Mesendoderm (in vitro differentiated cells): ENCODE measurements at regions not wholly inside any gene's neighbourhood (a gene's known extent, or its start where the extent isn't known, plus 50 kb on each side); places are given as distances from the start of the nearest gene placed in this dataset.
"Not testable (repeated sequence)": the region's sequence is repeated elsewhere in the genome, so short reads cannot be mapped to it uniquely, and the experiment has no call there.

Experiments used
- DNase-seq: peaks from one replicate; pipeline ENCODE4 v3.0.0; 2013
- H2AK5ac ChIP-seq: 2 replicates; pipeline ENCODE4 v1.6.1; 2013; ENCODE audit warnings: low read length, inconsistent platforms
- H2BK120ac ChIP-seq: 2 replicates; pipeline ENCODE4 v1.6.1; 2013; ENCODE audit warnings: low read depth, mild to moderate bottlenecking, low read length, moderate library complexity, mixed read lengths
- H2BK15ac ChIP-seq: replicated peaks from 2 replicates; pipeline ENCODE4 v1.6.1; 2013; ENCODE audit warnings: low read depth, mild to moderate bottlenecking, moderate library complexity
- H2BK5ac ChIP-seq: 2 replicates; pipeline ENCODE4 v1.6.1; 2013; ENCODE audit warnings: low read length, inconsistent platforms
- H3K18ac ChIP-seq: 2 replicates; pipeline ENCODE4 v1.6.1; 2013; ENCODE audit warnings: mild to moderate bottlenecking, low read length, mixed read lengths
- H3K23ac ChIP-seq: one replicate; pipeline ENCODE4 v1.6.1; 2013; ENCODE audit warnings: low read length
- H3K27ac ChIP-seq: 2 replicates; pipeline ENCODE4 v1.5.1; 2013; ENCODE audit warnings: low read depth, mild to moderate bottlenecking, inconsistent platforms, low read length, moderate library complexity
- H3K27me3 ChIP-seq: 2 replicates; pipeline ENCODE4 v1.6.1; 2013; ENCODE audit warnings: low read length, control low read depth, mild to moderate bottlenecking, inconsistent platforms; ENCODE audit not compliant: insufficient read depth, poor library complexity
- H3K36me3 ChIP-seq: 2 replicates; pipeline ENCODE4 v1.6.1; 2013; ENCODE audit warnings: low read length, inconsistent platforms; ENCODE audit not compliant: control insufficient read depth, insufficient read depth
- H3K4ac ChIP-seq: one replicate; pipeline ENCODE4 v1.6.1; 2013; ENCODE audit warnings: low read depth, mild to moderate bottlenecking, low read length, moderate library complexity
- H3K4me1 ChIP-seq: 2 replicates; pipeline ENCODE4 v1.6.1; 2013; ENCODE audit warnings: low read depth, low read length, inconsistent platforms; ENCODE audit not compliant: control insufficient read depth
- H3K4me2 ChIP-seq: 2 replicates; pipeline ENCODE4 v1.6.1; 2013; ENCODE audit warnings: low read length
- H3K4me3 ChIP-seq: 2 replicates; pipeline ENCODE4 v1.5.1; 2013; ENCODE audit warnings: mild to moderate bottlenecking, low read length
- H3K56ac ChIP-seq: one replicate; pipeline ENCODE4 v1.6.1; 2013; ENCODE audit warnings: low read length
- H3K79me1 ChIP-seq: 2 replicates; pipeline ENCODE4 v1.6.1; 2013; ENCODE audit warnings: low read length, inconsistent platforms
- H3K79me2 ChIP-seq: 2 replicates; pipeline ENCODE4 v1.6.1; 2013; ENCODE audit warnings: mild to moderate bottlenecking, low read length; ENCODE audit not compliant: control insufficient read depth, insufficient read depth
- H3K9ac ChIP-seq: 2 replicates; pipeline ENCODE4 v1.6.1; 2013; ENCODE audit warnings: low read length, inconsistent platforms
- H4K5ac ChIP-seq: one replicate; pipeline ENCODE4 v1.6.1; 2013; ENCODE audit warnings: low read length
- H4K8ac ChIP-seq: one replicate; pipeline ENCODE4 v1.6.1; 2013; ENCODE audit warnings: low read depth, mild to moderate bottlenecking, control low read depth, low read length, moderate library complexity
- WGBS: extraction: QIAGEN DNeasy Blood & Tissue Kit; methylation state at CpG from one replicate; pipeline ENCODE4 v1.1.7; 2013; ENCODE audit warnings: low lambda C conversion rate, missing lambda C conversion rate; ENCODE audit not compliant: insufficient coverage; ENCODE audit errors: extremely low coverage; 5-methylcytosine and 5-hydroxymethylcytosine counted together

DNA sequence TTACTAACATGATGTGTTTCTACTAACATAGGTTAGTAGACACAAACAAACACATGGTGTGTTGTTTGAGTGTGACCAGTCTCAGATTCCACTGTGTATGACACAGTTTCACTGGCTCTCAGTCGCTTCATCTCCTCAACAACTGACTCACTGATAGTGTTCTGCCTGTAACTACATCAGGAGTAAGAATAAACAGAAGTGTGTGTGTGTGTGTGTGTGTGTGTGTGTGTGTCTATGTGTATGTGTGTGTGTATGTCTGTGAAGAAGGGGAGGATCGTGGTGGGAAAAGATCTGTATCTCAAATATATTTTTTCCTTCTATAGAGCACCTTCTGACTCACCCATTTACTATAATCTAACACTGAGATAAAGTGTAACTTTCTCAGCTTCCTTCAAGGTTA, 391.0 kb downstream of the PTPRC start:
- H3K4me2 ChIP-seq, result no peak overlapping the region
- no CpG with 5 or more reads among the region's 2 CpGs for WGBS
- H3K27ac ChIP-seq, result no peak overlapping the region

DNA sequence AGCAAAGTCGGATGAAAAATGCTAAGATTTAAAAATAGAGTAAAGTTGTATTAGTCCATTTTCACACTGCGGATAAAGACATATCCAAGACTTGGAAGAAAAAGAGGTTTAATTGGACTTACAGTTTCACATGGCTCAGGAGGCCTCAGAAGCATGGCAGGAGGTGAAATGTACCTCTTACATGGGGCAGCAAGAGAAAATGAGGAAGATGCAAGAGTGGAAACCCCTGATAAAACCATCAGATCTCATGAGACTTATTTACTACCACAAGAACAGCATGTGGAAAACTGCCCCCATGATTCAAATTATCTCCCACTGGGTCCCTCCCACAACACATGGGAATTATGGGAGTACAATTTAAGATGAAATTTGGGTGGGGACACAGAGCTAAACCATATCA, 391.7 kb downstream of the PTPRC start:
- H4K5ac ChIP-seq, DNase-seq, H3K23ac ChIP-seq, H2BK15ac ChIP-seq, H3K4me2 ChIP-seq, H2BK120ac ChIP-seq, H3K18ac ChIP-seq, H3K27me3 ChIP-seq, H3K27ac ChIP-seq, H3K56ac ChIP-seq, H2AK5ac ChIP-seq, H3K79me2 ChIP-seq, H3K4ac ChIP-seq, H3K36me3 ChIP-seq, H3K4me3 ChIP-seq, H3K9ac ChIP-seq, H4K8ac ChIP-seq, H3K79me1 ChIP-seq, H3K4me1 ChIP-seq, H2BK5ac ChIP-seq: not testable (repeated sequence)
- no CpG with 5 or more reads among the region's 2 CpGs for WGBS

More for the DNA sequence above, 391.0 kb downstream of the PTPRC start:
- no peak for DNase-seq
- H3K4me1 ChIP-seq, result no peaks in the 10 kb centered on the region
- no peaks in the 10 kb centered on the region for H3K36me3 ChIP-seq
- no peaks in the 10 kb centered on the region for H3K27me3 ChIP-seq
- no peak overlapping the region for H3K18ac ChIP-seq
- H3K56ac ChIP-seq, result no peak overlapping the region
- H2BK120ac ChIP-seq, result no peak overlapping the region
- no peak overlapping the region for H4K5ac ChIP-seq
- H3K23ac ChIP-seq, result no peak overlapping the region
- H2BK15ac ChIP-seq, result no peak overlapping the region
- no peak overlapping the region for H2AK5ac ChIP-seq
- no peak overlapping the region for H3K9ac ChIP-seq
- H4K8ac ChIP-seq, result no peak overlapping the region
- H3K4me3 ChIP-seq, result no peak overlapping the region
- no peak overlapping the region for H3K4ac ChIP-seq
- H3K79me2 ChIP-seq, result no peaks in the 10 kb centered on the region
- no peaks in the 10 kb centered on the region for H3K79me1 ChIP-seq
- no peak overlapping the region for H2BK5ac ChIP-seq

DNA sequence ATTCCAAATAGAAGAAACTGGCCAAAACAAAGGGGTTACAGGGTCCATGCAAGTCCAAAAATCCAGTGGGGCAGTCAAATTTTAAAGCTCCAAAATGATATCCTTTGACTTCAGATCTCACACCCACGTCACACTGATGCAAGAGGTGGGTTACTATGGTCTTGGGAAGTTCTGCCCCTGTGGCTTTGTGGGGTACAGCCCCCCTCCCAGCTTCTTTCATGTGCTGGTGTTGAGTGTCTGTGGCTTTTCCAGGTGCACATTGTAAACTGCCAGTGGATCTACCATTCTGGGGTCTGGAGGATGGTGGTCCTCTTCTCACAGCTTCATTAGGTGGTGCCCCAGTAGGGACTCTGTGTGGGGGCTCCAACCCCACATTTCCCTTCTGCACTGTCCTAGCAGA, 392.3 kb downstream of the PTPRC start:
- H3K4me3 ChIP-seq, H3K4me2 ChIP-seq, H3K27me3 ChIP-seq, H3K9ac ChIP-seq, H2BK5ac ChIP-seq, H3K79me2 ChIP-seq, H2BK15ac ChIP-seq, H2AK5ac ChIP-seq, H4K5ac ChIP-seq, H4K8ac ChIP-seq, H3K18ac ChIP-seq, H3K23ac ChIP-seq, H3K79me1 ChIP-seq, H3K56ac ChIP-seq, DNase-seq, H3K4me1 ChIP-seq, H3K36me3 ChIP-seq, H3K27ac ChIP-seq, H2BK120ac ChIP-seq, H3K4ac ChIP-seq: not testable (repeated sequence)
- no CpG with 5 or more reads among the region's 1 CpG for WGBS

DNA sequence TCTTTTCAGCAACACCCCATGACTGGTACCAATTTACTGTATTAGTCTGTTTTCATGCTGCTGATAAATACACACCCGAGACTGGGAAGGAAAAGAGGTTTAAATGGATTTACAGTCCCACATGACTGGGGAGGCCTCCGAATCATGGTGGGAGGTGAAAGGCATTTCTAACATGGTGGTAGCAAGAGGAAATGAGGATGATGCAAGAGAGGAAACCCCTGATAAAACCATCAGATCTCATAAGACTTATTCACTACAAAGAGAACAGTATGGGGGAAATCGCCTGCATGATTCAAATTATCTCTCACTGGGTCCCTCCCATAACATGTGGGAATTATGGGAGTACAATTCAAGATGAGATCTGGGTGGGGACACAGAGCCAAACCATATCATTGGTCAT, 393.6 kb downstream of the PTPRC start:
- not testable (repeated sequence) for H3K9ac ChIP-seq, H4K5ac ChIP-seq, H3K27me3 ChIP-seq, H3K18ac ChIP-seq, H3K23ac ChIP-seq, H3K36me3 ChIP-seq, H2BK15ac ChIP-seq, DNase-seq, H3K4me3 ChIP-seq, H3K79me1 ChIP-seq, H3K4ac ChIP-seq, H4K8ac ChIP-seq, H3K4me1 ChIP-seq, H3K27ac ChIP-seq, H2BK5ac ChIP-seq, H2BK120ac ChIP-seq, H3K79me2 ChIP-seq, H3K56ac ChIP-seq, H3K4me2 ChIP-seq, H2AK5ac ChIP-seq
- WGBS, result no CpG with 5 or more reads among the region's 3 CpGs

DNA sequence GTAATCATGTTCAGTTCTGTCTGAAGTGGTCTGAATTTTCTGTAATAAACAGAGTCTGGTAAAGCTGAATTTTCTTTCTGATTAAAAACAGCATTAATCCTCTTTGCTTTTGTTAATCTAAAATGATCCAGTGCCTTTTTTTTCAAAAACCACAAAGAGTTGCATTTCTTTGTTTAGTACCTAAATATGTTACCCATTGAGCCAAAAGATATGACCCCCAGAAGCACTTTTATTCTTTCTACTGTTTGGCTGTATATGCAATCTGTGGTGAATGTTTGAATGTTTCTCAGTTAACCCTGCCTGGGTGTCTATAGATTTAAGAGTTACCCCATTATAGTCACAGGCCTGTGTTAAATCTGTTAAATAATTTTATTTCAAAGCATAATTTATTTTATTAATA, 394.8 kb downstream of the PTPRC start:
- no peak overlapping the region for H2AK5ac ChIP-seq
- H3K4ac ChIP-seq, result no peak overlapping the region
- H3K79me1 ChIP-seq, result no peaks in the 10 kb centered on the region
- no peak overlapping the region for H3K9ac ChIP-seq
- H4K5ac ChIP-seq, result no peak overlapping the region
- H3K4me2 ChIP-seq, result no peak overlapping the region
- DNase-seq, result no peak
- no peak overlapping the region for H4K8ac ChIP-seq
- H3K79me2 ChIP-seq, result no peaks in the 10 kb centered on the region
- no peak overlapping the region for H3K4me3 ChIP-seq
- H3K23ac ChIP-seq, result no peak overlapping the region
- H2BK5ac ChIP-seq, result no peak overlapping the region
- no peaks in the 10 kb centered on the region for H3K36me3 ChIP-seq
- no peak overlapping the region for H2BK15ac ChIP-seq
- no peak overlapping the region for H3K18ac ChIP-seq
- H3K4me1 ChIP-seq, result no peaks in the 10 kb centered on the region
- H2BK120ac ChIP-seq, result no peak overlapping the region
- H3K56ac ChIP-seq, result no peak overlapping the region
- H3K27me3 ChIP-seq, result no peaks in the 10 kb centered on the region
- H3K27ac ChIP-seq, result no peak overlapping the region

DNA sequence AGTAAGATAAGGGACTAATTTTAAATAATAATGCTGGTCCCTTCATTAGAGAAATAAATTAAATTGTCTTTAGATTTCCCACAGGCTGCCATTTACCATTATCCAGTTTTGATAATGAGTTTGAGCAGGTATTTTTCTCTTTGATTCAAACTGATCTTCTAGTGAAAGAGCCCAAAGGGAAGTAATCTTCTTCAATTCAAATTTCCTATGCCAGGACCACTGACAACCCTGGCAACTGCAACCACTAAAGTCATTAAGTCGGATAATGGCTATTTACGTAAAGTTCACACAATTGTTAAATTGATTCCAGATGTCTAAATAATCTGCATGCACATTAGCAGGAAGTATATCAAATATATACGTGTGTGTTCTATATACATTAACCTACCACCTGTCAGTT, 399.3 kb downstream of the PTPRC start:
- H3K56ac ChIP-seq, result no peak overlapping the region
- no peak overlapping the region for H3K4me2 ChIP-seq
- H3K79me2 ChIP-seq, result no peaks in the 10 kb centered on the region
- H3K79me1 ChIP-seq, result no peaks in the 10 kb centered on the region
- H3K27ac ChIP-seq, result no peak overlapping the region
- H3K9ac ChIP-seq, result no peak overlapping the region
- no peak overlapping the region for H4K5ac ChIP-seq
- H3K18ac ChIP-seq, result no peak overlapping the region
- H3K4me1 ChIP-seq, result no peaks in the 10 kb centered on the region
- H4K8ac ChIP-seq, result no peak overlapping the region
- WGBS, result no CpG with 5 or more reads among the region's 3 CpGs
- H3K4me3 ChIP-seq, result no peak overlapping the region
- H3K23ac ChIP-seq, result no peak overlapping the region
- H3K36me3 ChIP-seq, result no peaks in the 10 kb centered on the region
- no peak overlapping the region for H2AK5ac ChIP-seq
- H2BK5ac ChIP-seq, result no peak overlapping the region
- H3K4ac ChIP-seq, result no peak overlapping the region
- no peak overlapping the region for H2BK15ac ChIP-seq
- no peak overlapping the region for H2BK120ac ChIP-seq
- no peaks in the 10 kb centered on the region for H3K27me3 ChIP-seq
- no peak for DNase-seq
